ENCODE measurements at regions not wholly inside any gene's neighbourhood (a gene's known extent, or its start where the extent isn't known, plus 50 kb on each side); places are given as distances from the start of the nearest gene placed in this dataset.

DNA sequence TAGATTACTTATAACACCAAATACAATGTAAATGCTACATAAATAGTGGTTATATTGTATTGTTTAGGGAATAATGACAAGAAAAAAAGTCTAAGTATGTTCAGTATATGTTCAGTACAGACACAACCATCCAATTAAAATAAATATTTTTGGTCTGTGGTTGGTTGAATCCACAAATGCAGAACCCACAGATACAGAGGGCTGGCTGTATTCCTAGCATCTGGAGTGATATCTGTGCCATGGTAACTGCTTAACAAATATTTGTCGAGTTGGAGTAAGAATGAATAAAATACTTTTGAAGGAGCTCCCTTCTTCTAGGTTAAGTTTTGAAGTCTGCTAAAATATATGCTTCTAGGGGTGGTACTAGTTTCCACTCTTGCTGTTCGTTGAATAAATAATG is 241.0 kb downstream of the KLF5 start:
- H3K4me3 ChIP-seq (ENCODE audit: low read depth, low read length) = no peak overlapping the region
- H3K79me2 ChIP-seq (ENCODE audit: control insufficient read depth, insufficient read depth, low read length, unreplicated experiment) = no peaks in the 10 kb centered on the region
- no peaks in the 10 kb centered on the region for H3K4me1 ChIP-seq (ENCODE audit: control insufficient read depth, insufficient read depth, low read length, unreplicated experiment)
- H3K27me3 ChIP-seq (ENCODE audit: insufficient read depth, low read length) = no peaks in the 10 kb centered on the region
- no peak overlapping the region for H2AFZ ChIP-seq (ENCODE audit: low read length, unreplicated experiment)
- no peaks in the 10 kb centered on the region for H3K36me3 ChIP-seq (ENCODE audit: insufficient read depth, low read length)
- H3K27ac ChIP-seq (ENCODE audit: low read depth, low read length) = no peak overlapping the region

DNA sequence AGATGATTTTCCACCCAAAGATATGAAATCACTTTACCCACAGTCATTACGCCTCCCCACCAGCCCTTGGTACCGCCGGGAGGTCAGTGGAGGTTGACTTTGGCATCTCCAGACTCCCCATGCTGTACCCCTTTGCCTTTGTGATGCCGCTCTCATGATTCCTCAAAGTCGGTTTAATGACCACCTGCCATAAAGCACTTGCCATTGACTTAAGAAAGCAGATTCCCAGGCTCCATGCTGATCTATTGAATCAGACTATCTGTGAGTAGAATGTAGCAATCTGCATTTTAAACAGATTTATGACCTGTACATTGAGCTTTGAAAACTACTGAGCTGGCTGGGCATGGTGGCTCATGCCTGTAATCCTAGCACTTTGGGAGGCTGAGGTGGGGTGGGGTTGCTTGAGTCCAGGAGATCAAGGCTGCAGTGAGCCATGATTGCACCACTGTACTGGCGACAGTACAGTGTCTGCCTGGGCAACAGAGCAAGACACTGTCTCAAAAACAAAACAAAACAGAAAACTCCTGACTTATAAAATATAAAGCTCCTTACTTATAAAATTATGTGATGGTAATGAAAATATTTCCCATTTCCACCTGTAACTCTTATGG is 235.2 kb downstream of the KLF5 start:
- no peaks in the 10 kb centered on the region for H3K79me2 ChIP-seq (ENCODE audit: control insufficient read depth, insufficient read depth, low read length, unreplicated experiment)
- H2AFZ ChIP-seq (ENCODE audit: low read length, unreplicated experiment) = no peak overlapping the region
- H3K27me3 ChIP-seq (ENCODE audit: insufficient read depth, low read length) = no peaks in the 10 kb centered on the region
- H3K4me1 ChIP-seq (ENCODE audit: control insufficient read depth, insufficient read depth, low read length, unreplicated experiment) = no peaks in the 10 kb centered on the region
- no peak overlapping the region for H3K27ac ChIP-seq (ENCODE audit: low read depth, low read length)
- no peaks in the 10 kb centered on the region for H3K36me3 ChIP-seq (ENCODE audit: insufficient read depth, low read length)
- no peak overlapping the region for H3K4me3 ChIP-seq (ENCODE audit: low read depth, low read length)

DNA sequence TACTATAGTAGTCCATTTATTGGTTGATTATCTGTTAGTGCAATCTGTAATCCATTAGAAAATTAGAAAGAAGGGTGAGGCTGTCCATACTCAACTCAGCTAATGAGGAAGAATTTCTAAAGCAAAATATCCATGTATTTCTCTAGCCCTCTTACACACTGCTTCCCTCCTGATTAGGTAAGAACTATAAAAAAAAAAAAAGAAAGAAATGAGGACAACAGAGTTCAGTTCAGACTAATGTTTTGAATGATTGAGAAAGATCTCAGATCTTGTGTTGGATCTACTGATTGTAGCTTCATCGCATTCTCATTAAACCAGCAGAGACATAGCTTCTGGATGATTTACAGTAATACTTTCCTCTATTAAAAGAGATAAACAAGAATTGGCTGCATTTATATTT is 233.3 kb downstream of the KLF5 start:
- H3K4me1 ChIP-seq (ENCODE audit: control insufficient read depth, insufficient read depth, low read length, unreplicated experiment) = no peaks in the 10 kb centered on the region
- H3K36me3 ChIP-seq (ENCODE audit: insufficient read depth, low read length) = no peaks in the 10 kb centered on the region
- H2AFZ ChIP-seq (ENCODE audit: low read length, unreplicated experiment) = no peak overlapping the region
- no peaks in the 10 kb centered on the region for H3K79me2 ChIP-seq (ENCODE audit: control insufficient read depth, insufficient read depth, low read length, unreplicated experiment)
- no peak overlapping the region for H3K4me3 ChIP-seq (ENCODE audit: low read depth, low read length)
- no peaks in the 10 kb centered on the region for H3K27me3 ChIP-seq (ENCODE audit: insufficient read depth, low read length)
- H3K27ac ChIP-seq (ENCODE audit: low read depth, low read length) = no peak overlapping the region

DNA sequence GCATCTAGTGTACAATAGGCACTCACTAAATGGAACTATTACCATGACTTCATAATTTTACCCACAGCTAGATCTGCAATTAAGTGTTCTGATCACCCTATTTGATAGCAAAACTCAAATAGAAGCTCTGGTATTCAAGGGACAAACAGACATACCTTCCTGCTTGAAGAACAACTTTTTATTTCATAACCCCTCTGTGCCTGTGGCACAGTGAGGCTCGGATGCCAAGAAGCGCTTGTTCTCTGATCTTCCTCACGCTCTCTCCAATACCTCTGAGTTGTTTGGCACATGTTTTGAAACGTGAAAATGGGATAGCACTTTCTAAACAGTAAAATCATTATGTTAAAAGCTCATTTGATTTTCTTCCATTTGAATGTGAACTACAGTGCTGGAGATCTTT is 232.0 kb downstream of the KLF5 start:
- Histone ChIP-seq H3K79me2 (ENCODE audit: control insufficient read depth, insufficient read depth, low read length, unreplicated experiment) (no peaks in the 10 kb centered on the region), H3K4me3 (ENCODE audit: low read depth, low read length) (no peak overlapping the region), H2AFZ (ENCODE audit: low read length, unreplicated experiment) (no peak overlapping the region), H3K27me3 (ENCODE audit: insufficient read depth, low read length) (no peaks in the 10 kb centered on the region), H3K4me1 (ENCODE audit: control insufficient read depth, insufficient read depth, low read length, unreplicated experiment) (no peaks in the 10 kb centered on the region), H3K36me3 (ENCODE audit: insufficient read depth, low read length) (no peaks in the 10 kb centered on the region), H3K27ac (ENCODE audit: low read depth, low read length) (no peak overlapping the region)

DNA sequence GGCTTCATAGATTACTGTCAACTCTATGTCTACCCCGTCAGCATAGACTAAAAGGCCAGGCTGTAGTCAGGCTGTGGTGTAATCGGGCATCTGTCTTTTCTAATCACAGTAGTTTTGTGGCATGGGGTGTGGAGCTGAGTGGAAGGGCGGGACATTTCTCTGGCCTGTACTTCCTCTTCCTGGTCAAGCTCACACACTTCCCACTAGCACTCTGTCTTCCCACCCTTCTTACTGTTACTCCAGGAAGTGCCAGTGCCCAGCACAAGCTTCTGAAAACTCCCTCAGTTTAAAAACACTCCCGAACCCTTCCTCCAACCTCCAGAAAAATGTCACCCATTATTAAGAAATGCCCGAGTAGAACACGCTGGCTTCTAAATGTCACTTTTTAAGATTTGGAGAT is 229.8 kb downstream of the KLF5 start:
- Histone ChIP-seq H3K4me1 (ENCODE audit: control insufficient read depth, insufficient read depth, low read length, unreplicated experiment) (no peaks in the 10 kb centered on the region), H3K79me2 (ENCODE audit: control insufficient read depth, insufficient read depth, low read length, unreplicated experiment) (no peaks in the 10 kb centered on the region), H3K27ac (ENCODE audit: low read depth, low read length) (no peak overlapping the region), H3K36me3 (ENCODE audit: insufficient read depth, low read length) (no peaks in the 10 kb centered on the region), H3K27me3 (ENCODE audit: insufficient read depth, low read length) (no peaks in the 10 kb centered on the region), H2AFZ (ENCODE audit: low read length, unreplicated experiment) (no peak overlapping the region), H3K4me3 (ENCODE audit: low read depth, low read length) (no peak overlapping the region)

DNA sequence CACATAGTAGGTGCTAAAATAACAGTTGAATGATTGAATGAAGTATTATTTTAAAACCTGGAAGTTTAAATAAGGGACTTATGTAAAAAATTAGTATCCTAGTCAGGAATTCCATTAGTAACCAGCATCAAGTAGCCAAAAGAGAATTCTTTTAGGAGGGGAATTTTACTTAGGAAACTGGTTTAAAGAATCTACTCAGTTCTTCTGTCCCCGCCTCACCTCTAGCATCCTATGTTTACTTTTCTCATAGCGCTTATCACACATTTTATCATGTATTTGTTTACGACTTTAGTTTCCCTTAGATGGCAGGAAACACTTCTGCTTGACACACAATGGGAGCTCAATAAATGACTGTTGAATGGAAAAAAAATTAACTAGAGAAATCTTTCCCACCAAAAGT is 229.0 kb downstream of the KLF5 start:
- Histone ChIP-seq H3K27me3 (ENCODE audit: insufficient read depth, low read length) (no peaks in the 10 kb centered on the region), H3K79me2 (ENCODE audit: control insufficient read depth, insufficient read depth, low read length, unreplicated experiment) (no peaks in the 10 kb centered on the region), H2AFZ (ENCODE audit: low read length, unreplicated experiment) (no peak overlapping the region), H3K36me3 (ENCODE audit: insufficient read depth, low read length) (no peaks in the 10 kb centered on the region), H3K4me1 (ENCODE audit: control insufficient read depth, insufficient read depth, low read length, unreplicated experiment) (no peaks in the 10 kb centered on the region), H3K4me3 (ENCODE audit: low read depth, low read length) (no peak overlapping the region), H3K27ac (ENCODE audit: low read depth, low read length) (no peak overlapping the region)

DNA sequence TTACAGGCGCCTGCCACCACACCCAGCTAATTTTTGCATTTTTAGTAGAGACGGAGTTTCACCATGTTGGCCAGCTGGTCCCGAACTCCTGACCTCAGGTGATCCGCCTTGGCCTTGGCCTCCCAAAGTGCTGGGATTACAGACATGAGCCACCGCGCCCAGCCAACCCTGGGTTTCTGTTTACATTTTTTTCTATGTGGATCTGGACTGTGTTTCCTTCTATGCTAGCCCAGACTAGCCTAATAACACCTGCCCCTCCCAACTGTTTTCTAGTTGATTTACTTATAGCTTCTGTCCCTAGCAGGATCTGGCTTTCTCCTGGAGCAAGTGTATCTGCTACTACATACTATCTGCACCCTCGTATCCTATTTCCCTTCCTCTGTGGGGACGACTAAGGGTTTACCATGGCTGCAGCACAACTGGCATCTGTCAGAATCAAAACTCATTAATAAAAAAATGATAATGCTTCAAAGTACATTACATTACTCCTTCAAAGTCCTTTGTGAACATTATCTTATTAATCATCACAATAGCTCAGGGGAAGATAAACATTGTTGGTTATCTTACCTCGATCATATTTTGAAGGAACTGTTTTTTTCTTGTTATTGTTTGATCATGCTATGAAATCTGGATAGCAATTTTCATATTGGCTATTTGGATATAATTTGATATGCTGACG is 228.3 kb downstream of the KLF5 start:
- H3K27ac ChIP-seq (ENCODE audit: low read depth, low read length) = no peak overlapping the region
- H3K27me3 ChIP-seq (ENCODE audit: insufficient read depth, low read length) = no peaks in the 10 kb centered on the region
- H2AFZ ChIP-seq (ENCODE audit: low read length, unreplicated experiment) = no peak overlapping the region
- no peaks in the 10 kb centered on the region for H3K36me3 ChIP-seq (ENCODE audit: insufficient read depth, low read length)
- H3K4me3 ChIP-seq (ENCODE audit: low read depth, low read length) = no peak overlapping the region
- H3K4me1 ChIP-seq (ENCODE audit: control insufficient read depth, insufficient read depth, low read length, unreplicated experiment) = no peaks in the 10 kb centered on the region
- no peaks in the 10 kb centered on the region for H3K79me2 ChIP-seq (ENCODE audit: control insufficient read depth, insufficient read depth, low read length, unreplicated experiment)

DNA sequence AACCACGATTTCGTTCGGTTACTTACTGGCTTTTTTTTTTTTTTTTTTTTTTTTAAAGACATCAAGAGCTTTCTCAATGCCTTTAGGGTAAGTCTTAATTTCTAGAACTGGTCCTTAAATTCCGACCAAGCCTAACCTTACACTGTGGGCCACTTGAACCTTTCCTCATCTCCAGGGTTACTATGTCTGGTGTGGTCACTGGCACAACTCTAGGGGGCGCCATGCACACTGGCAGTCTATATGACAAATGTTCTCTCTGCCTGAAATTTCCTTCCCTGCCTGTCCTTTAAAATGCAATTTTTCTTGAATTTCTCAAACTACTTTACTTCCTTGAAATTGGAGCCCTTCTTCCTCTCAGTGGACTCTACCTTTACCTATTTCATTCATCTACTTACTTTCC is 227.4 kb downstream of the KLF5 start:
- H3K4me3 ChIP-seq (ENCODE audit: low read depth, low read length) = no peak overlapping the region
- H3K27ac ChIP-seq (ENCODE audit: low read depth, low read length) = no peak overlapping the region
- no peaks in the 10 kb centered on the region for H3K79me2 ChIP-seq (ENCODE audit: control insufficient read depth, insufficient read depth, low read length, unreplicated experiment)
- H3K36me3 ChIP-seq (ENCODE audit: insufficient read depth, low read length) = no peaks in the 10 kb centered on the region
- no peak overlapping the region for H2AFZ ChIP-seq (ENCODE audit: low read length, unreplicated experiment)
- H3K27me3 ChIP-seq (ENCODE audit: insufficient read depth, low read length) = no peaks in the 10 kb centered on the region
- no peaks in the 10 kb centered on the region for H3K4me1 ChIP-seq (ENCODE audit: control insufficient read depth, insufficient read depth, low read length, unreplicated experiment)

DNA sequence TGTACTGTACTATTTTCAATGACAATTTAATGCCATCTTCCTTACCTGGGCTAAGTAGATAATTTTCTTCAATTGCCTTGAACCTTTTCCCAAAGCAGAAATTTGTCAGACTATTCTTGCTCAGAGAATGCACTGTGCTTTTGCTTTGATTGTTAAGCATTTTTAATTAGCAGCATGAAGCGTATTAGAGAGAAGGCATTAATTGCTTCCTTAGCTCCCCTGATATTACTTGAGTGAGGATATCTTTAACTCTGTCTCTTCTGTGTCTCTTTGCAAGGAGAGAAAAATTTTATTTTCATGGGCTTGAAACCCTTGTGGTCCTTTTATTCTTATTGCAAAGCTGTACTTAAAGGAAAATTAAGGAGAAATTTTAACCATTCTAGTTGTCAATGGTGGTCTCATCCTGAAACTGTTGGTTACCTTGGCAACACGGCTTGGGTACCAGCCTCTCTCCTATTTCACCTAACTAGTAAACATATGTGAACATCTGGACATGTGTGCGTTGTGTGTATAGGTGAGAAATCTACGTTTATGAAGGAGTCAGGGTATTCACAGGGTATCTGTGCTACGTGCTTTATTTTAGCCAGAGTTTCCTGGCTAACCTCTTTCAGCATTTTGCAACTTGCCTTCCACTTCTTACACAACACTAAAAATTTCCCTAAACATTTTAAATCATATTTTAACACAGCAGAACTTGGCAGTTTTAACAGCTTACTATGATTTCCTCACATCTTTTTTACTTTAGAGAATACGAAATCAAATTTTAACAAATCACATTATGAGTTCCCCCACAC is 225.5 kb downstream of the KLF5 start:
- Histone ChIP-seq H2AFZ (ENCODE audit: low read length, unreplicated experiment) (no peak overlapping the region), H3K4me1 (ENCODE audit: control insufficient read depth, insufficient read depth, low read length, unreplicated experiment) (no peaks in the 10 kb centered on the region), H3K27me3 (ENCODE audit: insufficient read depth, low read length) (no peaks in the 10 kb centered on the region), H3K4me3 (ENCODE audit: low read depth, low read length) (no peak overlapping the region), H3K36me3 (ENCODE audit: insufficient read depth, low read length) (no peaks in the 10 kb centered on the region), H3K79me2 (ENCODE audit: control insufficient read depth, insufficient read depth, low read length, unreplicated experiment) (no peaks in the 10 kb centered on the region), H3K27ac (ENCODE audit: low read depth, low read length) (no peak overlapping the region)

DNA sequence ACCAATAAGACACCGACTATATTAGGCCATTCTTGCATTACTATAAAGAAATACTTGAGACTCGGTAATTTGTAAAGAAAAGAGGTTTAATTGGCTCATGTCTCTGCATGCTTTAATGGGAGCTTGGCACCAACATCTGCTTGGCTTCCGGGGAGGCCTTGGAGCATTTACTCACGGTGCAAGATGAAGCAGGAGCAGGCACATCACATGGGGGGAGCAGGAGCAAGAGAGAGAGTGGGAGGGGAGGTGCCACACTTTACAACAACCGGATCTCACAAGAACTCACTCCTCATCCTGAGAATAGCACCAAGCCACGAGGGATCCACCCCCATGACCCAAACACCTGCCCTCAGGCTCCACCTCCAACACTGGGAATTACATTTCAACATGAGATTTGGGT is 224.8 kb downstream of the KLF5 start:
- Histone ChIP-seq H3K27ac (ENCODE audit: low read depth, low read length) (no peak overlapping the region), H2AFZ (ENCODE audit: low read length, unreplicated experiment) (no peak overlapping the region)

DNA sequence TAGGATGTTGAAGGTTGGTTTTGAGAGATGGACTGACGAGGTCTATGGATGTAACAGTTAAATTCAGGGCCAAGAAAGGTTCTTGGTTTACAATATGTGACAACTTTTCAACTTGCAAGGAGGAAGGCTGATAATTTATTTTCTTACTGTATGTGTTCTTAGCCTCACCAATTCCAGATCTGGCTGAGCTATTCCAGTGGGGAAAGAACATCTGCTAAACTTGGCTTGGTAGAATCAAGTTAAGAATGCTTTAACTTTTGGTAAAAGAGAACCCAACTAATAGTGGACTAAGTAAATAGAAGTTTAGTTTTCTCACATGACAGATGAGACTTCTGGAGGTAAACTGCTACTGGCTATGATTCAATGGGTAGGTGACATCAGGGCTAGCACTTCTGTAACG is 222.9 kb downstream of the KLF5 start:
- no peaks in the 10 kb centered on the region for H3K27me3 ChIP-seq (ENCODE audit: insufficient read depth, low read length)
- no peaks in the 10 kb centered on the region for H3K4me1 ChIP-seq (ENCODE audit: control insufficient read depth, insufficient read depth, low read length, unreplicated experiment)
- H3K36me3 ChIP-seq (ENCODE audit: insufficient read depth, low read length) = no peaks in the 10 kb centered on the region
- H3K79me2 ChIP-seq (ENCODE audit: control insufficient read depth, insufficient read depth, low read length, unreplicated experiment) = no peaks in the 10 kb centered on the region
- H2AFZ ChIP-seq (ENCODE audit: low read length, unreplicated experiment) = no peak overlapping the region
- no peak overlapping the region for H3K4me3 ChIP-seq (ENCODE audit: low read depth, low read length)
- no peak overlapping the region for H3K27ac ChIP-seq (ENCODE audit: low read depth, low read length)

More for the DNA sequence above, 224.8 kb downstream of the KLF5 start:
- H3K79me2 ChIP-seq (ENCODE audit: control insufficient read depth, insufficient read depth, low read length, unreplicated experiment) = no peaks in the 10 kb centered on the region
- H3K27me3 ChIP-seq (ENCODE audit: insufficient read depth, low read length) = no peaks in the 10 kb centered on the region
- no peaks in the 10 kb centered on the region for H3K4me1 ChIP-seq (ENCODE audit: control insufficient read depth, insufficient read depth, low read length, unreplicated experiment)
- no peak overlapping the region for H3K4me3 ChIP-seq (ENCODE audit: low read depth, low read length)
- H3K36me3 ChIP-seq (ENCODE audit: insufficient read depth, low read length) = no peaks in the 10 kb centered on the region
